H9 (cell line): ENCODE measurements at regions not wholly inside any gene's neighbourhood (a gene's known extent, or its start where the extent isn't known, plus 50 kb on each side); places are given as distances from the start of the nearest gene placed in this dataset.
A peak's percentile ranks its signal among the peaks of the same experiment; 100 is the strongest.

Source experiments
- DNase-seq: peaks from one replicate; pipeline ENCODE4 v3.0.0-alpha.2; 2017
- H2AFZ ChIP-seq: one replicate; pipeline ENCODE4 v1.6.1; 2013; ENCODE audit warnings: mild to moderate bottlenecking, low read length, control low read depth, moderate library complexity
- H2AK5ac ChIP-seq: 2 replicates; pipeline ENCODE4 v1.6.1; 2013; ENCODE audit warnings: low read length, control low read depth, mixed read lengths; ENCODE audit not compliant: insufficient read length
- H2BK120ac ChIP-seq: one replicate; pipeline ENCODE4 v1.6.1; 2013; ENCODE audit warnings: low read depth, mild to moderate bottlenecking, low read length, control low read depth, inconsistent platforms; ENCODE audit not compliant: poor library complexity, severe bottlenecking
- H2BK12ac ChIP-seq: 2 replicates; pipeline ENCODE4 v1.6.1; 2013; ENCODE audit warnings: low read length, control low read depth, mixed read lengths, low read depth; ENCODE audit not compliant: insufficient read length
- H2BK15ac ChIP-seq: 2 replicates; pipeline ENCODE4 v1.6.1; 2013; ENCODE audit warnings: low read depth, low read length, control low read depth
- H2BK20ac ChIP-seq: one replicate; pipeline ENCODE4 v1.6.1; 2013; ENCODE audit warnings: low read depth, mild to moderate bottlenecking, low read length, control low read depth, inconsistent platforms; ENCODE audit not compliant: poor library complexity, severe bottlenecking
- H2BK5ac ChIP-seq: 2 replicates; pipeline ENCODE4 v1.6.1; 2013; ENCODE audit warnings: low read length, control low read depth, mixed read lengths; ENCODE audit not compliant: insufficient read length
- H3K14ac ChIP-seq: 2 replicates; pipeline ENCODE4 v1.6.1; 2013; ENCODE audit warnings: low read length, control low read depth; ENCODE audit not compliant: insufficient read depth
- H3K18ac ChIP-seq: 2 replicates; pipeline ENCODE4 v1.6.1; 2013; ENCODE audit warnings: low read depth, mild to moderate bottlenecking, mixed read lengths, low read length, control low read depth; ENCODE audit not compliant: insufficient read length
- H3K23ac ChIP-seq: 2 replicates; pipeline ENCODE4 v1.6.1; 2013; ENCODE audit warnings: low read length, control low read depth, mixed read lengths, low read depth; ENCODE audit not compliant: insufficient read length
- H3K23me2 ChIP-seq: 2 replicates; pipeline ENCODE4 v1.6.1; 2013; ENCODE audit warnings: low read depth, mild to moderate bottlenecking, mixed read lengths, low read length, control low read depth; ENCODE audit not compliant: insufficient read length, poor library complexity, severe bottlenecking
- H3K27ac ChIP-seq: 2 replicates; pipeline ENCODE4 v1.5.1; 2013; ENCODE audit warnings: low read length, control low read depth, mixed read lengths, low read depth; ENCODE audit not compliant: insufficient read length
- H3K27me3 ChIP-seq: 2 replicates; pipeline ENCODE4 v1.6.1; 2013; ENCODE audit warnings: low read length, control low read depth, inconsistent platforms; ENCODE audit not compliant: insufficient read depth
- H3K4ac ChIP-seq: 2 replicates; pipeline ENCODE4 v1.6.1; 2013; ENCODE audit warnings: low read depth, mild to moderate bottlenecking, control low read depth, inconsistent platforms, low read length, moderate library complexity
- H3K4me1 ChIP-seq: 2 replicates; pipeline ENCODE4 v1.6.1; 2013; ENCODE audit warnings: low read length, control low read depth, inconsistent platforms; ENCODE audit not compliant: insufficient read depth
- H3K4me2 ChIP-seq: 2 replicates; pipeline ENCODE4 v1.6.1; 2013; ENCODE audit warnings: low read length, control low read depth, mixed read lengths; ENCODE audit not compliant: insufficient read length, insufficient read depth
- H3K56ac ChIP-seq: 2 replicates; pipeline ENCODE4 v1.6.1; 2013; ENCODE audit warnings: low read depth, mild to moderate bottlenecking, mixed read lengths, low read length, control low read depth; ENCODE audit not compliant: insufficient read length
- H3K79me1 ChIP-seq: 2 replicates; pipeline ENCODE4 v1.6.1; 2013; ENCODE audit warnings: low read depth, mild to moderate bottlenecking, moderate library complexity, low read length, control low read depth, inconsistent platforms; ENCODE audit not compliant: insufficient read depth, poor library complexity, severe bottlenecking
- H3K79me2 ChIP-seq: 2 replicates; pipeline ENCODE4 v1.6.1; 2013; ENCODE audit warnings: low read length, control low read depth, inconsistent platforms; ENCODE audit not compliant: insufficient read depth
- H3K9ac ChIP-seq: 2 replicates; pipeline ENCODE4 v1.6.1; 2013; ENCODE audit warnings: low read length, control low read depth, mixed read lengths; ENCODE audit not compliant: insufficient read length; ENCODE audit errors: extremely low read depth
- H3K9me3 ChIP-seq: one replicate; pipeline ENCODE4 v1.6.1; 2013; ENCODE audit warnings: low read depth, low read length, inconsistent platforms; ENCODE audit not compliant: control insufficient read depth
- H3T11ph ChIP-seq: one replicate; pipeline ENCODE4 v1.6.1; 2013; ENCODE audit warnings: mild to moderate bottlenecking, low read length, control low read depth, inconsistent platforms
- H4K20me1 ChIP-seq: one replicate; pipeline ENCODE4 v1.6.1; 2013; ENCODE audit not compliant: control insufficient read depth, insufficient read length, insufficient read depth
- H4K5ac ChIP-seq: 2 replicates; pipeline ENCODE4 v1.6.1; 2013; ENCODE audit warnings: low read depth, mild to moderate bottlenecking, mixed read lengths, low read length, control low read depth; ENCODE audit not compliant: insufficient read length
- H4K8ac ChIP-seq: replicated peaks from 2 replicates; pipeline ENCODE4 v1.6.1; 2013; ENCODE audit warnings: low read length, control low read depth, mixed read lengths, low read depth; ENCODE audit not compliant: insufficient read length
- H4K91ac ChIP-seq: 2 replicates; pipeline ENCODE4 v1.6.1; 2013; ENCODE audit warnings: low read depth, mild to moderate bottlenecking, moderate library complexity, mixed read lengths, low read length, control low read depth; ENCODE audit not compliant: insufficient read length
- H3K27ac Mint-ChIP-seq, 3 experiments: 2 replicates in 2 of 3; 3 replicates in 1 of 3; pipeline ENCODE4 v1.8.0; 2020 to 2021; ENCODE audit warnings: mixed read lengths in 3 of 3, mild to moderate bottlenecking in 1 of 3, moderate library complexity in 1 of 3
- H3K27me3 Mint-ChIP-seq: 2 replicates; pipeline ENCODE4 v1.8.0; 2021; ENCODE audit warnings: low read depth, mild to moderate bottlenecking, moderate library complexity, mixed read lengths
- H3K36me3 Mint-ChIP-seq, 3 experiments: 2 replicates in 2 of 3; 3 replicates in 1 of 3; pipeline ENCODE4 v1.8.0; 2020 to 2021; ENCODE audit warnings: low read depth in 3 of 3, mixed read lengths in 3 of 3; ENCODE audit not compliant: insufficient read depth in 1 of 3
- H3K4me1 Mint-ChIP-seq, 2 experiments: 2 replicates each; pipeline ENCODE4 v1.8.0; 2020; ENCODE audit warnings: mixed read lengths in 2 of 2
- H3K4me3 Mint-ChIP-seq, 2 experiments: 2 replicates in 1 of 2; 3 replicates in 1 of 2; pipeline ENCODE4 v1.8.0; 2020 to 2021; ENCODE audit warnings: mild to moderate bottlenecking in 2 of 2, mixed read lengths in 2 of 2, moderate library complexity in 1 of 2
- H3K9me3 Mint-ChIP-seq, 2 experiments: 2 replicates in 1 of 2; 3 replicates in 1 of 2; pipeline ENCODE4 v1.8.0; 2020; ENCODE audit warnings: mild to moderate bottlenecking in 2 of 2, mixed read lengths in 2 of 2, moderate library complexity in 1 of 2
- CTCF ChIP-seq: fragments of 200-600 bp; sonication (generic); conservative IDR thresholded peaks from 3 replicates; pipeline ENCODE4 v1.8.0; 2021; ENCODE audit warnings: antibody characterized with exemption, mild to moderate bottlenecking
- WGBS: extraction: QIAGEN DNeasy Blood & Tissue Kit; methylation state at CpG from one replicate; pipeline ENCODE4 v1.1.7; 2013; ENCODE audit warnings: missing lambda C conversion rate, low lambda C conversion rate, mixed read lengths; ENCODE audit not compliant: insufficient read length; ENCODE audit errors: extremely low coverage; 5-methylcytosine and 5-hydroxymethylcytosine counted together

- Histone ChIP-seq H3K4me2 (no peak overlapping the region), H3K23me2 (no peaks in the 10 kb centered on the region), H3K79me1 (no peaks in the 10 kb centered on the region), H2BK15ac (no peak overlapping the region), H3K4ac (no peak overlapping the region), H2AFZ (no peak overlapping the region), H3K9ac (no peak overlapping the region), H2BK20ac (no peak overlapping the region), H3K56ac (no peak overlapping the region), H3K4me1 (no peaks in the 10 kb centered on the region; the same call in 1 of the 2 replicates), H3K79me2 (no peaks in the 10 kb centered on the region), H4K20me1 (no peaks in the 10 kb centered on the region), H2AK5ac (no peak overlapping the region), H4K91ac (no peak overlapping the region), H3K23ac (no peak overlapping the region), H4K8ac (no peak overlapping the region), H3K14ac (no peak overlapping the region), H2BK5ac (no peak overlapping the region), H2BK120ac (no peak overlapping the region), H3K27me3 (no peaks in the 10 kb centered on the region), H3K18ac (no peak overlapping the region), H2BK12ac (no peak overlapping the region), H3K27ac (no peak overlapping the region), H3T11ph (no peak overlapping the region), H4K5ac (no peak overlapping the region), H3K9me3 (no peaks in the 10 kb centered on the region)
- WGBS = no CpG with 5 or more reads among the region's 11 CpGs
- peaks cover 7% of the 10 kb centered on the region for H3K27me3 Mint-ChIP-seq
- peaks cover 29 to 35% of the 10 kb centered on the region in 2 experiments for H3K4me1 Mint-ChIP-seq
- no peak for DNase-seq
- TF ChIP-seq CTCF = no peak
- no peaks in the 10 kb centered on the region; a peak in 1 of 5 replicates for H3K9me3 Mint-ChIP-seq
- H3K4me3 Mint-ChIP-seq = no peak overlapping the region; a peak in 1 of 5 replicates
- H3K36me3 Mint-ChIP-seq = no peaks in the 10 kb centered on the region
- peak overlapping the region in 1 of 3 experiments; percentile 76; a peak in 1 of 7 replicates for H3K27ac Mint-ChIP-seq
These were observed 128.8 kb upstream of the FAM20C start for GRCh38 chr7:63521-64021.
